ENCODE measurements at regions not wholly inside any gene's neighbourhood (a gene's known extent, or its start where the extent isn't known, plus 50 kb on each side); places are given as distances from the start of the nearest gene placed in this dataset.

- DNase-seq (ENCODE audit: low spot score in 2 of 2): no peak
- H3K4me1 ChIP-seq: no peaks in the 10 kb centered on the region; the same call in 1 of the 2 replicates
- no peaks in the 10 kb centered on the region for H3K27me3 ChIP-seq (ENCODE audit: low read depth)
- no peak overlapping the region for H3K4me3 ChIP-seq
- no peaks in the 10 kb centered on the region for H3K36me3 ChIP-seq (replicated peaks)
- no peaks in the 10 kb centered on the region; the same call in 1 of the 2 replicates for H3K9me3 ChIP-seq
- in situ Hi-C loops (cut with MboI; ENCODE audit: low sequenced_read_pairs): no loop called here
Observed at GRCh38 chr2:64819774-64820688, 166.3 kb upstream of the SERTAD2 start.

- H3K9me3 ChIP-seq: no peaks in the 10 kb centered on the region; the same call in 1 of the 2 replicates
- H3K36me3 ChIP-seq (replicated peaks): no peaks in the 10 kb centered on the region
- in situ Hi-C loops (cut with MboI; ENCODE audit: low sequenced_read_pairs): no loop called here
- no peaks in the 10 kb centered on the region for H3K27me3 ChIP-seq (ENCODE audit: low read depth)
- no peak overlapping the region for H3K4me3 ChIP-seq
- peaks cover under 1% of the 10 kb centered on the region for H3K4me1 ChIP-seq
- DNase-seq (ENCODE audit: low spot score in 2 of 2): no peak
Observed at GRCh38 chr2:64820901-64821300, 167.2 kb upstream of the SERTAD2 start.

GRCh38 chr2:64823794-64824193 is 165.4 kb upstream of the SLC1A4 start:
- in situ Hi-C loops (cut with MboI; ENCODE audit: low sequenced_read_pairs): no loop called here
- H3K4me1 ChIP-seq: peaks cover 7% of the 10 kb centered on the region
- H3K4me3 ChIP-seq: no peak overlapping the region
- H3K36me3 ChIP-seq (replicated peaks): no peaks in the 10 kb centered on the region
- peak in 1 of 2 experiments; percentile 24 for DNase-seq (ENCODE audit: low spot score in 2 of 2)
- H3K27me3 ChIP-seq (ENCODE audit: low read depth): no peaks in the 10 kb centered on the region
- no peaks in the 10 kb centered on the region; the same call in 1 of the 2 replicates for H3K9me3 ChIP-seq

- Histone ChIP-seq H3K9me3 (no peaks in the 10 kb centered on the region; the same call in 1 of the 2 replicates), H3K27me3 (ENCODE audit: low read depth) (no peaks in the 10 kb centered on the region), H3K4me3 (no peak overlapping the region), H3K4me1 (peaks cover 7% of the 10 kb centered on the region), H3K36me3 (replicated peaks) (no peaks in the 10 kb centered on the region)
- no peak for DNase-seq (ENCODE audit: low spot score in 2 of 2)
- in situ Hi-C loops (cut with MboI; ENCODE audit: low sequenced_read_pairs): no loop called here
Observed at GRCh38 chr2:64825831-64826491, 163.2 kb upstream of the SLC1A4 start.

GRCh38 chr2:64826703-64827102 is 162.5 kb upstream of the SLC1A4 start:
- Histone ChIP-seq H3K9me3 (no peaks in the 10 kb centered on the region; the same call in 1 of the 2 replicates), H3K36me3 (replicated peaks) (no peaks in the 10 kb centered on the region), H3K4me3 (no peak overlapping the region), H3K27me3 (ENCODE audit: low read depth) (no peaks in the 10 kb centered on the region), H3K4me1 (peaks cover 7% of the 10 kb centered on the region)
- no peak for DNase-seq (ENCODE audit: low spot score in 2 of 2)
- in situ Hi-C loops (cut with MboI; ENCODE audit: low sequenced_read_pairs): no loop called here

GRCh38 chr2:64828261-64828660 is 160.9 kb upstream of the SLC1A4 start:
- no peaks in the 10 kb centered on the region for H3K9me3 ChIP-seq
- no peaks in the 10 kb centered on the region for H3K27me3 ChIP-seq (ENCODE audit: low read depth)
- in situ Hi-C loops (cut with MboI; ENCODE audit: low sequenced_read_pairs): no loop called here
- H3K4me1 ChIP-seq: peaks cover 7% of the 10 kb centered on the region
- no peak overlapping the region for H3K4me3 ChIP-seq
- no peak for DNase-seq (ENCODE audit: low spot score in 2 of 2)
- no peaks in the 10 kb centered on the region for H3K36me3 ChIP-seq (replicated peaks)

- no peak overlapping the region for H3K4me3 ChIP-seq
- H3K36me3 ChIP-seq (replicated peaks): no peaks in the 10 kb centered on the region
- DNase-seq (ENCODE audit: low spot score in 2 of 2): no peak
- H3K4me1 ChIP-seq: peaks cover 7% of the 10 kb centered on the region
- no peaks in the 10 kb centered on the region for H3K27me3 ChIP-seq (ENCODE audit: low read depth)
- in situ Hi-C loops (cut with MboI; ENCODE audit: low sequenced_read_pairs): no loop called here
- no peaks in the 10 kb centered on the region for H3K9me3 ChIP-seq
Observed at GRCh38 chr2:64829525-64829924, 159.7 kb upstream of the SLC1A4 start.

GRCh38 chr2:64831134-64831976 is 157.8 kb upstream of the SLC1A4 start:
- in situ Hi-C loops (cut with MboI; ENCODE audit: low sequenced_read_pairs): no loop called here
- no peaks in the 10 kb centered on the region for H3K36me3 ChIP-seq (replicated peaks)
- H3K4me3 ChIP-seq: no peak overlapping the region
- no peaks in the 10 kb centered on the region for H3K9me3 ChIP-seq
- H3K4me1 ChIP-seq: peaks cover 1% of the 10 kb centered on the region; the same call in 1 of the 2 replicates
- H3K27me3 ChIP-seq (ENCODE audit: low read depth): no peaks in the 10 kb centered on the region
- DNase-seq (ENCODE audit: low spot score in 2 of 2): peak; percentile 49 to 86

GRCh38 chr2:64831977-64832328 is 157.2 kb upstream of the SLC1A4 start:
- no peaks in the 10 kb centered on the region for H3K36me3 ChIP-seq (replicated peaks)
- H3K4me3 ChIP-seq: no peak overlapping the region
- in situ Hi-C loops (cut with MboI; ENCODE audit: low sequenced_read_pairs): no loop called here
- DNase-seq (ENCODE audit: low spot score in 2 of 2): no peak
- no peaks in the 10 kb centered on the region for H3K9me3 ChIP-seq
- no peaks in the 10 kb centered on the region; the same call in 1 of the 2 replicates for H3K4me1 ChIP-seq
- H3K27me3 ChIP-seq (ENCODE audit: low read depth): no peaks in the 10 kb centered on the region

- Histone ChIP-seq H3K4me1 (no peaks in the 10 kb centered on the region; the same call in 1 of the 2 replicates), H3K27me3 (ENCODE audit: low read depth) (no peaks in the 10 kb centered on the region), H3K9me3 (no peaks in the 10 kb centered on the region), H3K4me3 (no peak overlapping the region), H3K36me3 (replicated peaks) (no peaks in the 10 kb centered on the region)
- in situ Hi-C loops (cut with MboI; ENCODE audit: low sequenced_read_pairs): no loop called here
- no peak for DNase-seq (ENCODE audit: low spot score in 2 of 2)
Observed at GRCh38 chr2:64832936-64833335, 156.3 kb upstream of the SLC1A4 start.

- no peak for DNase-seq (ENCODE audit: low spot score in 2 of 2)
- in situ Hi-C loops (cut with MboI; ENCODE audit: low sequenced_read_pairs): no loop called here
- Histone ChIP-seq H3K36me3 (replicated peaks) (no peaks in the 10 kb centered on the region), H3K4me3 (no peak overlapping the region), H3K4me1 (0 out of 2 replicates have a peak, but pooled peaks cover 2% of the 10 kb centered on the region), H3K27me3 (ENCODE audit: low read depth) (no peaks in the 10 kb centered on the region), H3K9me3 (no peaks in the 10 kb centered on the region)
Observed at GRCh38 chr2:64836566-64836965, 152.6 kb upstream of the SLC1A4 start.

GRCh38 chr2:64837116-64837731 is 152.0 kb upstream of the SLC1A4 start:
- H3K4me1 ChIP-seq: 0 out of 2 replicates have a peak, but pooled peaks cover 2% of the 10 kb centered on the region
- no peaks in the 10 kb centered on the region for H3K36me3 ChIP-seq (replicated peaks)
- H3K27me3 ChIP-seq (ENCODE audit: low read depth): no peaks in the 10 kb centered on the region
- no peaks in the 10 kb centered on the region for H3K9me3 ChIP-seq
- no peak overlapping the region for H3K4me3 ChIP-seq
- DNase-seq (ENCODE audit: low spot score in 2 of 2): no peak
- in situ Hi-C loops (cut with MboI; ENCODE audit: low sequenced_read_pairs): no loop called here

Data from HAP-1 (cell line).